Stimulated activated CD8-positive, alpha-beta memory T cell treated with anti-CD3 and anti-CD28 coated beads, Interleukin-4, amount 100 ng/mL, for 1 hour (primary cell): ENCODE measurements at regions not wholly inside any gene's neighbourhood (a gene's known extent, or its start where the extent isn't known, plus 50 kb on each side); places are given as distances from the start of the nearest gene placed in this dataset.

Experiments
- DNase-seq, 2 donors: peaks; one replicate each; pipeline ENCODE4 v3.0.0-alpha.2; 2020; ENCODE audit warnings: low read depth in 2 of 2, low spot score in 1 of 2

GRCh38 chr22:49191506-49191980 lies 636.1 kb downstream of the BRD1 start:
- no peak for DNase-seq

- no peak for DNase-seq
Measured at GRCh38 chr22:49190816-49191505, 636.7 kb downstream of the BRD1 start.

- no peak for DNase-seq
Measured at GRCh38 chr22:49189871-49190270, 637.8 kb downstream of the BRD1 start.

- no peak for DNase-seq
Measured at GRCh38 chr22:49188591-49188990, 639.1 kb downstream of the BRD1 start.

GRCh38 chr22:49188091-49188490 lies 639.6 kb downstream of the BRD1 start:
- no peak for DNase-seq

GRCh38 chr22:49186762-49187161 lies 640.9 kb downstream of the BRD1 start:
- no peak for DNase-seq

GRCh38 chr22:49186293-49186692 lies 641.4 kb downstream of the BRD1 start:
- DNase-seq: no peak

GRCh38 chr22:49185312-49185969 lies 642.2 kb downstream of the BRD1 start:
- no peak for DNase-seq

- no peak for DNase-seq
Measured at GRCh38 chr22:49184736-49185135, 642.9 kb downstream of the BRD1 start.

- DNase-seq: no peak
Measured at GRCh38 chr22:49183826-49184216, 643.9 kb downstream of the BRD1 start.

- no peak for DNase-seq
Measured at GRCh38 chr22:49183208-49183825, 644.4 kb downstream of the BRD1 start.

GRCh38 chr22:49182416-49182815 lies 645.3 kb downstream of the BRD1 start:
- DNase-seq: no peak

- DNase-seq: no peak
Measured at GRCh38 chr22:49181942-49182341, 645.7 kb downstream of the BRD1 start.

- no peak for DNase-seq
Measured at GRCh38 chr22:49181431-49181830, 646.2 kb downstream of the BRD1 start.

GRCh38 chr22:49180683-49181024 lies 647.0 kb downstream of the BRD1 start:
- DNase-seq: no peak

GRCh38 chr22:49179886-49180682 lies 647.6 kb downstream of the BRD1 start:
- no peak for DNase-seq

GRCh38 chr22:49179175-49179574 lies 648.5 kb downstream of the BRD1 start:
- no peak for DNase-seq

GRCh38 chr22:49178246-49179005 lies 649.2 kb downstream of the BRD1 start:
- DNase-seq: no peak

GRCh38 chr22:49177666-49178065 lies 650.0 kb downstream of the BRD1 start:
- DNase-seq: no peak

GRCh38 chr22:49176956-49177355 lies 650.7 kb downstream of the BRD1 start:
- no peak for DNase-seq

- no peak for DNase-seq
Measured at GRCh38 chr22:49170053-49170452, 657.6 kb downstream of the BRD1 start.
